Stimulated activated effector memory CD8-positive, alpha-beta T cell treated with anti-CD3 and anti-CD28 coated beads, Interleukin-12 subunit alpha, Interleukin-12 subunit beta, amount 100 ng/mL, for 72 hours (primary cell): ENCODE measurements at regions not wholly inside any gene's neighbourhood (a gene's known extent, or its start where the extent isn't known, plus 50 kb on each side); places are given as distances from the start of the nearest gene placed in this dataset.

Experiments
- ATAC-seq: fragments of 150-1000 bp; cut with Tn5 transposase; 2 replicates; pipeline ENCODE4 v1.10.0; 2021
- DNase-seq, 2 donors: peaks; one replicate each; pipeline ENCODE4 v3.0.0; 2021 to 2022; ENCODE audit warnings: low spot score in 2 of 2
- H3K27ac Mint-ChIP-seq: one replicate; pipeline ENCODE4 v1.8.0; 2022; ENCODE audit warnings: mild to moderate bottlenecking, mixed read lengths
- H3K36me3 Mint-ChIP-seq: one replicate; pipeline ENCODE4 v1.8.0; 2022; ENCODE audit warnings: mild to moderate bottlenecking, mixed read lengths
- H3K4me1 Mint-ChIP-seq: one replicate; pipeline ENCODE4 v1.8.0; 2022; ENCODE audit warnings: mixed read lengths
- H3K4me3 Mint-ChIP-seq: one replicate; pipeline ENCODE4 v1.8.0; 2022; ENCODE audit warnings: mild to moderate bottlenecking, mixed read lengths
- H3K9me3 Mint-ChIP-seq: one replicate; pipeline ENCODE4 v1.8.0; 2022; ENCODE audit warnings: mixed read lengths

GRCh38 chr22:47298017-47298785, 535.8 kb downstream of the TBC1D22A start:
- H3K27ac Mint-ChIP-seq = no peak overlapping the region
- no peaks in the 10 kb centered on the region for H3K9me3 Mint-ChIP-seq
- ATAC-seq (no peak), DNase-seq (no peak)
- no peak overlapping the region for H3K4me3 Mint-ChIP-seq
- H3K4me1 Mint-ChIP-seq = no peaks in the 10 kb centered on the region
- H3K36me3 Mint-ChIP-seq = no peaks in the 10 kb centered on the region

DNA sequence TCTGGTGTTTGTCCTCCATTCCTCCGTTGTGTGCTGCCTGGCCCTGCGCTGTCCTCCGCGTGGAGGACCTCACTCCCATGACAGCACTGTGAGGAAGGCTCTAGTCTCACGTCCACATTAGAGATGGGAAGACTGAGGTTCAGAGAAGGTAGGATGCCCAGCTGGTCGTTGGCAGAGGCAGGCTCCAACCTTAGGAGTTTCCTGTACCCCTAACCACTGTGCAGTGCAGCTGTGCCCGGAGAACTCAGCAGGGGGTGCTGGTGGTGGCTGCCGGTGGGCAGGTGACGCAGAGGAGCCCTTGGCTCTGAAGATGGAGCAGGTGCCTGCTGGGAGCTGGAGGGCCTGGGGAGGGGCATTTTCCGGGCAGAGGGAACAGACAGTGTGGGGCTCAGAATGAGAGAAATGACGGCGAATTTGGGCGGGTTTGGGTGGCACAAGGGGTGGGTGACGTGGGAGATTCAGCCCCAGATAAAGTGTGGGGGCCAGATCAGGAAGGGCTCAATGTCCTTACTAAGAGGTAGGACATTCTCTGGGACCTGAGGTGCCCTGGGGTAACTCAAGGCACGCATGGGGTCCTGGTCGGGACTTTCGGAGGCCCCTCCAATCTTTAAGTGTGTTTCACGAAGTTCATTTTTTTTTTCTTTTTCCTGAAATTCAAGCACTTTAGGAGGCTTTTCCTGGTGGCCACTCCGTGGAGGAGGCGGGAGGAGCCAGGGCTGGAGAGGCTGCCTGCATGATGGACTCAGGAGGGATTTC, 535.0 kb downstream of the TBC1D22A start:
- Mint-ChIP-seq H3K27ac (no peak overlapping the region), H3K36me3 (no peaks in the 10 kb centered on the region), H3K4me1 (no peaks in the 10 kb centered on the region), H3K4me3 (no peak overlapping the region), H3K9me3 (no peaks in the 10 kb centered on the region)
- no peak for ATAC-seq
- no peak for DNase-seq

DNA sequence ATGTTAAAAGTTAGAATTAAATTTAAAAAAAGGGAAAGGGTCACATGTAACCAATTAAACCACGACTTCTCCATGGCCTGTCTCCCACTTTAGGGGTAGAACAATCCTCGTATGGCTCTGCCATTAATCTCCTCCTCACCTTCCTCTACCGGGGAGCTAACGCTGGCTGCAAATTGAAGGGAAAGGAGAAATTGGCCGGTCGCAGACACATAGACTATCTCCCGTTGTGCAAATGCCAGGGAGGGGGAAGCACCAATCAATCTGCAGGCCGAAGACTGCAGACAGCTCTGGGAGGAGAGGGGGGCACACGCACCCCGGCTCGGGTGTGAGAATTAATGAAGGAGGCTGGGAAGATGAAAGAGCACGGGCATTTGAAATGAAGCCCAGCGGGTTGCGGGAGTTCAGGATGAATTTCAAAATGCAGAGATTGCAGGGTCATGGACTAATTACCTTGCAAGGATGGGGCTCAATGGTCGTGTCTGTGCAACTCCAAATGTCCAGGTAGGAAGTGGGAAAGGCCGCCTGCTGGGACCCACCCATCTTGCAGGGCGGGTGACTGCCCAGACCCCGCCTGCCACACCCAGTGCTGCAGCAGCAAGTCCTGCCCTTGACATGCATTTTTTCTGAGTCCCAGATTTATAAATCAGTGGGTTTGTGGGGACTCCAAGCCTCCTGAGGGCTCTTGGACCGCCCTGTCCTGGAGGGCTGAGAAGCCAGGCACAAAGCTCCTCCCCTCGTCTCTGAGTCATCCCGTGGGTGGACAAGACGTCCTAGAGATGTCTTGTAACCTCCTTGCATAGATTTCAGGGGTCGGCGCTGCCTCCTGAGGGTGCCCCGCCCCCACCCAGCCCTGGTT, 534.2 kb downstream of the TBC1D22A start:
- ATAC-seq (no peak), DNase-seq (no peak)
- no peak overlapping the region for H3K27ac Mint-ChIP-seq
- H3K36me3 Mint-ChIP-seq = no peaks in the 10 kb centered on the region
- no peaks in the 10 kb centered on the region for H3K9me3 Mint-ChIP-seq
- no peaks in the 10 kb centered on the region for H3K4me1 Mint-ChIP-seq
- H3K4me3 Mint-ChIP-seq = no peak overlapping the region

DNA sequence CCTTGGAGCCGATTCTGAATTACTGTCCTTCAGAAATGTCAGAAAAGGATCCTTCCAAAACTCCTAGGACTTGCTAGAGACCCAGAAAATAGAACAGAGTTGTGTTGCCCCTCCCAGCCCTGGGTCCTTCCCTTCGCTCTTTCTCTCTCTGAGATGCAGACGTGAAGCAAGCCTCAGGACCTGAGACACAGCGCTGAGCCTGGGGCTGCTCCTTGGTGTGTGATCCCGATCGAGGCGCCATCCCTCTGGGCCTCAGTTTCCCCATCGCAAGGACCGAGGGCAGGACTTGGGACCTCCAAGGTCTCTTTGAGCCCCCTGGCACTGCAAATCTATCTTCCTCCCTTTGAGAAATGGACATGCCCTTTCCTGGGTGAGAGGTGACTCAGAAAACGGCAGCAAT, 533.5 kb downstream of the TBC1D22A start:
- Mint-ChIP-seq H3K9me3 (no peaks in the 10 kb centered on the region), H3K27ac (no peak overlapping the region), H3K4me1 (no peaks in the 10 kb centered on the region), H3K36me3 (no peaks in the 10 kb centered on the region), H3K4me3 (no peak overlapping the region)
- ATAC-seq (no peak), DNase-seq (no peak)

- DNase-seq (no peak), ATAC-seq (no peak)
- H3K27ac Mint-ChIP-seq = no peak overlapping the region
- H3K9me3 Mint-ChIP-seq = no peaks in the 10 kb centered on the region
- no peaks in the 10 kb centered on the region for H3K4me1 Mint-ChIP-seq
- H3K36me3 Mint-ChIP-seq = no peaks in the 10 kb centered on the region
- H3K4me3 Mint-ChIP-seq = no peak overlapping the region
Observed at GRCh38 chr22:47295226-47295901, 532.9 kb downstream of the TBC1D22A start.

DNA sequence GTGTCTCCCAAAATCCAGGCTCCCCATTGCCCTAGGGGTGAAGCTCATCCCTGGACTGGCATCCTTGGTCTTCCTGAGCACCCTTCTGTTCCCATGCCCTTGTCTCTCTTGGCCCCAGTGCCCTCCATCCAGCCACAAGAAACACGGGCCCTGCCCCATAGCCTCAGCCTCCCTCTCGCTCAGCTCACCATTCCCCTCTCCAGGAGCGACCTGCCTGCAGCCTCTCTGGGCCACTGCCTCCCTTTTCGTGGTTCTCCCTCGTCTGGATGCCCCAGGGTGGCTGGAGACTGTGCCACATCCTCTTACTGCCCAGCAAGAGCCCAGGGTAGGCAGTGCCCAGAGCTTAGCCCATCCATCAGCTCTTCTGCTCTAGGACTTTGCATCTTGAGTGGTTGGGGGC, 532.1 kb downstream of the TBC1D22A start:
- Mint-ChIP-seq H3K9me3 (no peaks in the 10 kb centered on the region), H3K36me3 (no peaks in the 10 kb centered on the region), H3K27ac (no peak overlapping the region), H3K4me3 (no peak overlapping the region), H3K4me1 (no peaks in the 10 kb centered on the region)
- DNase-seq = no peak
- no peak for ATAC-seq

DNA sequence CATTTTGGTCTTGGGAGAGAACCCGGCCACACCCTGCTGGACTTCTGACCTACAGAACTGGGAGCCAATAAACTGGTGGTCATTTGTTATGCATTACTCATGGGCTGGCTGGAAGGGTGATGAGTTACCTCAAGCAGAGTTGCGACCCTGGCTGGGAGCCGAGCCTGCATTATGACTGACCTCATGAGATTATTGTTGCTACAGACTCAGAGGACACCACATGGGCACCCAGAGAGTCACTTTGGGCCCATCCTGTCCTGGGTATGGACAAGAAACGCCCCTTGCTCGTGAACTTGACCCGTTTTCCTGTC, 531.7 kb downstream of the TBC1D22A start:
- ATAC-seq = no peak
- Mint-ChIP-seq H3K4me1 (no peaks in the 10 kb centered on the region), H3K27ac (no peak overlapping the region), H3K4me3 (no peak overlapping the region), H3K36me3 (no peaks in the 10 kb centered on the region), H3K9me3 (no peaks in the 10 kb centered on the region)
- DNase-seq = no peak

- Mint-ChIP-seq H3K4me3 (no peak overlapping the region), H3K9me3 (no peaks in the 10 kb centered on the region), H3K36me3 (no peaks in the 10 kb centered on the region), H3K4me1 (no peaks in the 10 kb centered on the region), H3K27ac (no peak overlapping the region)
- DNase-seq (no peak), ATAC-seq (no peak)
Observed at GRCh38 chr22:47293368-47294221, 531.1 kb downstream of the TBC1D22A start.

DNA sequence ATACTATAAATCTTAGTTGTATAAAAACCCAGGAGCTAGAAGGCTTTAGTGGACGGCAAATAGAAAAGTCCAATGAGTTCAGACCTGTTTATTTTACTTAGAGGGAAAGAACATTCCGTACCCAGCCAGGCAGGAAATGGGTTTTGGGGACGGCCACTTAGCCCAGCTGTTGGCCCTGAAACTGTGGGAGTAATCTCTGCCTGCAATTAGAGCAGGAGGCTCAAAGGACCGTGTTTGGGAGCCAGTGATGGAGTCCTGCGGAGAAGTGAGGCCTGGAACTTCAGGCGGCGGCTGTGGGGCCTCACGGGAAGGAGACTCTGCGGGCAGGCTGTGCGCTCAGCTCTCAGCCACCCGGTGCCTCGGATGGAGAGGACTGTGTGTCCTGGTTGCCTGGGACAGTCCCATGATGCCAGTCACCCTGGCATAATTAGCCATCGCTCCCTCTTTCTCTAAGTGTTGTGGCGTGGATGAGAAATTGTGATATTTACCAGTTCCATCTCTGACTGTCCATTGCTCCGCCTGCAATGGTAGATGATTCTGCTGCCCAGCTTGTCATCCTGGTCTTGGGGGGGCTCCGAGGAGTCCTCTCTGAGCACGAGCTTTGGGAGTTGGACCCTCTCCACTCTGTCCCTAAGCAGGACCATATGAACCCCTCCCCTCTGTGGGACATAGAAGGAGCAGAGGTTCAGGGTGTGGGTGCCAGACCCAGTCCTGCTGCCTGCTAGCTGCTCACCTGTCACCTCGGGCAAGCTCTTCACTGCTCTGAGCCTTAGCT, 530.3 kb downstream of the TBC1D22A start:
- Mint-ChIP-seq H3K36me3 (no peaks in the 10 kb centered on the region), H3K27ac (no peak overlapping the region), H3K4me1 (no peaks in the 10 kb centered on the region), H3K9me3 (no peaks in the 10 kb centered on the region), H3K4me3 (no peak overlapping the region)
- DNase-seq (no peak), ATAC-seq (no peak)

GRCh38 chr22:47291565-47292495, 529.4 kb downstream of the TBC1D22A start:
- no peak for DNase-seq
- H3K36me3 Mint-ChIP-seq = no peaks in the 10 kb centered on the region
- no peak overlapping the region for H3K27ac Mint-ChIP-seq
- no peaks in the 10 kb centered on the region for H3K9me3 Mint-ChIP-seq
- H3K4me1 Mint-ChIP-seq = no peaks in the 10 kb centered on the region
- H3K4me3 Mint-ChIP-seq = no peak overlapping the region
- no peak for ATAC-seq

GRCh38 chr22:47290706-47291430, 528.4 kb downstream of the TBC1D22A start:
- H3K9me3 Mint-ChIP-seq = no peaks in the 10 kb centered on the region
- H3K36me3 Mint-ChIP-seq = no peaks in the 10 kb centered on the region
- no peaks in the 10 kb centered on the region for H3K4me1 Mint-ChIP-seq
- ATAC-seq = no peak
- no peak overlapping the region for H3K4me3 Mint-ChIP-seq
- H3K27ac Mint-ChIP-seq = no peak overlapping the region
- no peak for DNase-seq

- H3K36me3 Mint-ChIP-seq = no peaks in the 10 kb centered on the region
- no peak for DNase-seq
- H3K4me3 Mint-ChIP-seq = no peak overlapping the region
Observed at GRCh38 chr22:47289336-47289985, 527.0 kb downstream of the TBC1D22A start.

More at GRCh38 chr22:47289336-47289985, 527.0 kb downstream of the TBC1D22A start:
- Mint-ChIP-seq H3K4me1 (no peaks in the 10 kb centered on the region), H3K27ac (no peak overlapping the region), H3K9me3 (no peaks in the 10 kb centered on the region)
- ATAC-seq = no peak
